KMS-11 (cell line): ENCODE measurements at regions not wholly inside any gene's neighbourhood (a gene's known extent, or its start where the extent isn't known, plus 50 kb on each side); places are given as distances from the start of the nearest gene placed in this dataset.

Experiments used
- H2AFZ ChIP-seq: fragments of 200-600 bp; sonication (generic); 2 replicates; pipeline ENCODE4 v1.6.1; 2016; ENCODE audit warnings: antibody characterized with exemption, mixed run types, low read depth
- H3K27ac ChIP-seq: fragments of 200-600 bp; sonication (generic); 2 replicates; pipeline ENCODE4 v1.6.1; 2016; ENCODE audit warnings: mild to moderate bottlenecking, mixed run types
- H3K27me3 ChIP-seq: fragments of 200-600 bp; sonication (generic); 2 replicates; pipeline ENCODE4 v1.6.1; 2017; ENCODE audit warnings: mild to moderate bottlenecking, low read depth, mixed run types, moderate library complexity; ENCODE audit not compliant: insufficient read depth
- H3K36me3 ChIP-seq: fragments of 200-600 bp; sonication (generic); 2 replicates; pipeline ENCODE4 v1.6.1; 2017; ENCODE audit warnings: mild to moderate bottlenecking, mixed run types; ENCODE audit not compliant: insufficient read depth
- H3K4me1 ChIP-seq: fragments of 200-600 bp; sonication (generic); 2 replicates; pipeline ENCODE4 v1.6.1; 2016; ENCODE audit warnings: mild to moderate bottlenecking, low read depth, mixed run types; ENCODE audit not compliant: poor library complexity, severe bottlenecking
- H3K4me2 ChIP-seq: fragments of 200-600 bp; sonication (generic); 2 replicates; pipeline ENCODE4 v1.7.0; 2016; ENCODE audit warnings: mild to moderate bottlenecking, mixed run types
- H3K4me3 ChIP-seq: fragments of 200-600 bp; sonication (generic); IDR thresholded peaks from 2 replicates; pipeline ENCODE4 v1.6.1; 2017; ENCODE audit warnings: low read depth, low read length, mixed read lengths; ENCODE audit not compliant: insufficient read depth
- H3K79me2 ChIP-seq: fragments of 200-600 bp; sonication (generic); 2 replicates; pipeline ENCODE4 v1.6.1; 2016; ENCODE audit warnings: low read depth, mixed run types; ENCODE audit not compliant: insufficient read depth
- H3K9ac ChIP-seq: fragments of 200-600 bp; sonication (generic); 2 replicates; pipeline ENCODE4 v1.6.1; 2016; ENCODE audit warnings: mild to moderate bottlenecking, mixed run types
- H4K20me1 ChIP-seq: fragments of 200-600 bp; sonication (generic); 2 replicates; pipeline ENCODE4 v1.6.1; 2016; ENCODE audit warnings: mild to moderate bottlenecking, mixed run types; ENCODE audit not compliant: insufficient read depth
- TF ChIP-seq, protein P1 (sequence below): fragments of 200-600 bp; sonication (generic); conservative IDR thresholded peaks from 2 replicates; pipeline ENCODE4 v1.6.1; 2017; ENCODE audit warnings: low read depth, mild to moderate bottlenecking, antibody characterized with exemption, low read length, moderate library complexity, mixed read lengths

DNA sequence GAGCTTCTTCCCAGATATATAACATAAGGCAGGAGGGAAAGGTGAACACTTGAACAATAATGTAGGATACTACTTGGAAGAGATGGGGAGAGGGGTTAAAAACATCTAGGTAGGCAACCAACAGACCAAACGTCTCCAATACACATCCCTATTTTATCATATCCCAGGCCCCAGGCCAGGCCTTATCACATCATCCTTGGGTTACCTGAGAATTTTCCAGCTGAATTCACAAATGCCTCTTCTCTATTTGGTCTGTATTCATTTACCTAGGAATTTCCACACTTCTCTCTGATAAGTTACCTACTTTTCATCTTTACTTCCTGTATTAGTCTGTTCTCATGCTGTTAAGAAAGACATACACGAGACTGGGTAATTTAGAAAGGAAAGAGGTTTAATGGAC, 141.9 kb upstream of the C1orf21 start:
- no peaks in the 10 kb centered on the region for H3K36me3 ChIP-seq
- no peaks in the 10 kb centered on the region for H4K20me1 ChIP-seq
- H3K4me2 ChIP-seq, result no peak overlapping the region
- H3K9ac ChIP-seq, result no peak overlapping the region
- TF ChIP-seq, protein P1, sequence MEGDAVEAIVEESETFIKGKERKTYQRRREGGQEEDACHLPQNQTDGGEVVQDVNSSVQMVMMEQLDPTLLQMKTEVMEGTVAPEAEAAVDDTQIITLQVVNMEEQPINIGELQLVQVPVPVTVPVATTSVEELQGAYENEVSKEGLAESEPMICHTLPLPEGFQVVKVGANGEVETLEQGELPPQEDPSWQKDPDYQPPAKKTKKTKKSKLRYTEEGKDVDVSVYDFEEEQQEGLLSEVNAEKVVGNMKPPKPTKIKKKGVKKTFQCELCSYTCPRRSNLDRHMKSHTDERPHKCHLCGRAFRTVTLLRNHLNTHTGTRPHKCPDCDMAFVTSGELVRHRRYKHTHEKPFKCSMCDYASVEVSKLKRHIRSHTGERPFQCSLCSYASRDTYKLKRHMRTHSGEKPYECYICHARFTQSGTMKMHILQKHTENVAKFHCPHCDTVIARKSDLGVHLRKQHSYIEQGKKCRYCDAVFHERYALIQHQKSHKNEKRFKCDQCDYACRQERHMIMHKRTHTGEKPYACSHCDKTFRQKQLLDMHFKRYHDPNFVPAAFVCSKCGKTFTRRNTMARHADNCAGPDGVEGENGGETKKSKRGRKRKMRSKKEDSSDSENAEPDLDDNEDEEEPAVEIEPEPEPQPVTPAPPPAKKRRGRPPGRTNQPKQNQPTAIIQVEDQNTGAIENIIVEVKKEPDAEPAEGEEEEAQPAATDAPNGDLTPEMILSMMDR, result no peak
- H3K4me1 ChIP-seq, result no peaks in the 10 kb centered on the region
- H3K27ac ChIP-seq, result no peak overlapping the region
- no peaks in the 10 kb centered on the region for H3K79me2 ChIP-seq
- no peak overlapping the region for H2AFZ ChIP-seq
- no peaks in the 10 kb centered on the region for H3K27me3 ChIP-seq
- no peak overlapping the region for H3K4me3 ChIP-seq

DNA sequence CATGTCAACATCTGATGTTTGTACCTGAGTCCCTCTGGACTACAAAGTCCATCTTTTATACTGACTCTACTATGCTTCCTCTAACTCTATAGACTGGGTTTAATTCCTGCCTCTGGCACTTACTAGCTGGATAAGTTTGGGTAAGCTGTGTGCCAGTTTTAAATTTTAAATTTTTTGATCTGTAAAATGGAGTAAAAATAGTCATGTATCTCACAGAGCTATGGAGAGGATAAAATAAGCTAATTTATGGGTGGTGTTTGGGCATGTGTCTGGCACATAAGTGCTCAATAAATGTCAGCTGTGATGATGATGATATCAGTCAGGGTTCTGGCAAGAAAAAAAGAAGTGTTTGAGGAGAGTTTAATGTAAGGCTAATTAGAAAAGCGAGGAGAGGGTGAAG, 139.2 kb upstream of the C1orf21 start:
- H3K79me2 ChIP-seq, result no peaks in the 10 kb centered on the region
- H3K4me3 ChIP-seq, result no peak overlapping the region
- H3K27me3 ChIP-seq, result no peaks in the 10 kb centered on the region
- no peaks in the 10 kb centered on the region for H4K20me1 ChIP-seq
- no peak overlapping the region for H3K9ac ChIP-seq
- no peak overlapping the region for H3K4me2 ChIP-seq
- H3K36me3 ChIP-seq, result no peaks in the 10 kb centered on the region
- no peak overlapping the region for H3K27ac ChIP-seq
- no peak overlapping the region for H2AFZ ChIP-seq
- no peaks in the 10 kb centered on the region for H3K4me1 ChIP-seq
- TF ChIP-seq, protein P1, result no peak

DNA sequence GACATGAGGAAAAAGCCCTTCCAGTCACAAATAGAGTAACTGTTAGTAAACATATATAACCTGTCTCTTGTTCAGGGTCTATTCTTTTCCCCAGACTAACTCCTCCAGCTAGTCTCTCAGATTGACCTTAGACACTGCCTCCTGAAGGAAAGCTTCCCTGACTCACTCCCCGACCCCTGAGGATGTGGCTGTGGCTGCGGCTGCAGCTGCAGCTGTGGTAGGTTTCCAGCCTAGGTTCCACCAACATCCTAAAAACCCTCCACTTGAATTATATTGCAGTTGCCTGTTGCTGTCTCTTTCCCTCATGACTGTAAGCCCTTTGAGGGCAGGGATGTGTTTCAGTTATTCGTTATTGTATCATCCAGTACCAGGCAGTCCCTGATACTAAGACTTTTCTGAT, 132.9 kb upstream of the C1orf21 start:
- no peaks in the 10 kb centered on the region for H3K4me1 ChIP-seq
- H3K27ac ChIP-seq, result no peak overlapping the region
- no peak overlapping the region for H3K4me2 ChIP-seq
- no peak overlapping the region for H3K9ac ChIP-seq
- H4K20me1 ChIP-seq, result no peaks in the 10 kb centered on the region
- H3K27me3 ChIP-seq, result no peaks in the 10 kb centered on the region
- H3K4me3 ChIP-seq, result no peak overlapping the region
- TF ChIP-seq, protein P1, result no peak
- H2AFZ ChIP-seq, result no peak overlapping the region
- no peaks in the 10 kb centered on the region for H3K36me3 ChIP-seq
- no peaks in the 10 kb centered on the region for H3K79me2 ChIP-seq

DNA sequence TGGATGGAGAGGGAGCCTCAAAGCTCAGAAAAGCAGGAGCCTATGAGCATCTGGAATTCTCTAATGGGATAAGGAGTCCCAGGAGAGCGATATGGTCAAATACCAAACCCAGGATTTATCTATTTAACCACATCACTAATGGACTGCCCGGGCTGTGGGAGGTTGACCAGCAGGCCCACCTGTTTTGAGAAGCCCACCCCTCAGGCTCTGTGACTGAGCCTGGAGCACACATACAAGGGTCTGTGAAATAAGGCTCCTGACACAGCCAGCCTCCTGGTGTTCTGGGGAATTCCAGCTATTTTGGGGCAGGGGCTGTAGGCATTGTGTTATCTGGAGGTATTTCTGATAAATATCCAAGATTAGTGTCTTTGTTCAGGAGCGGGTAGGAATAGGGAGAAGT, 132.0 kb upstream of the C1orf21 start:
- no peaks in the 10 kb centered on the region for H3K27me3 ChIP-seq
- TF ChIP-seq, protein P1, result no peak

More for the DNA sequence above, 132.0 kb upstream of the C1orf21 start:
- no peak overlapping the region for H3K27ac ChIP-seq
- no peak overlapping the region for H3K4me2 ChIP-seq
- no peak overlapping the region for H2AFZ ChIP-seq
- no peaks in the 10 kb centered on the region for H3K79me2 ChIP-seq
- H3K36me3 ChIP-seq, result no peaks in the 10 kb centered on the region
- no peak overlapping the region for H3K4me3 ChIP-seq
- H3K9ac ChIP-seq, result no peak overlapping the region
- no peaks in the 10 kb centered on the region for H3K4me1 ChIP-seq
- no peaks in the 10 kb centered on the region for H4K20me1 ChIP-seq
